H9 (cell line): ENCODE measurements at regions not wholly inside any gene's neighbourhood (a gene's known extent, or its start where the extent isn't known, plus 50 kb on each side); places are given as distances from the start of the nearest gene placed in this dataset.

ENCODE experiments used
- DNase-seq: peaks from one replicate; pipeline ENCODE4 v3.0.0-alpha.2; 2017
- H2AFZ ChIP-seq: one replicate; pipeline ENCODE4 v1.6.1; 2013; ENCODE audit warnings: mild to moderate bottlenecking, low read length, control low read depth, moderate library complexity
- H2AK5ac ChIP-seq: 2 replicates; pipeline ENCODE4 v1.6.1; 2013; ENCODE audit warnings: low read length, control low read depth, mixed read lengths; ENCODE audit not compliant: insufficient read length
- H2BK120ac ChIP-seq: one replicate; pipeline ENCODE4 v1.6.1; 2013; ENCODE audit warnings: low read depth, mild to moderate bottlenecking, low read length, control low read depth, inconsistent platforms; ENCODE audit not compliant: poor library complexity, severe bottlenecking
- H2BK12ac ChIP-seq: 2 replicates; pipeline ENCODE4 v1.6.1; 2013; ENCODE audit warnings: low read length, control low read depth, mixed read lengths, low read depth; ENCODE audit not compliant: insufficient read length
- H2BK15ac ChIP-seq: 2 replicates; pipeline ENCODE4 v1.6.1; 2013; ENCODE audit warnings: low read depth, low read length, control low read depth
- H2BK20ac ChIP-seq: one replicate; pipeline ENCODE4 v1.6.1; 2013; ENCODE audit warnings: low read depth, mild to moderate bottlenecking, low read length, control low read depth, inconsistent platforms; ENCODE audit not compliant: poor library complexity, severe bottlenecking
- H2BK5ac ChIP-seq: 2 replicates; pipeline ENCODE4 v1.6.1; 2013; ENCODE audit warnings: low read length, control low read depth, mixed read lengths; ENCODE audit not compliant: insufficient read length
- H3K14ac ChIP-seq: 2 replicates; pipeline ENCODE4 v1.6.1; 2013; ENCODE audit warnings: low read length, control low read depth; ENCODE audit not compliant: insufficient read depth
- H3K18ac ChIP-seq: 2 replicates; pipeline ENCODE4 v1.6.1; 2013; ENCODE audit warnings: low read depth, mild to moderate bottlenecking, mixed read lengths, low read length, control low read depth; ENCODE audit not compliant: insufficient read length
- H3K23ac ChIP-seq: 2 replicates; pipeline ENCODE4 v1.6.1; 2013; ENCODE audit warnings: low read length, control low read depth, mixed read lengths, low read depth; ENCODE audit not compliant: insufficient read length
- H3K23me2 ChIP-seq: 2 replicates; pipeline ENCODE4 v1.6.1; 2013; ENCODE audit warnings: low read depth, mild to moderate bottlenecking, mixed read lengths, low read length, control low read depth; ENCODE audit not compliant: insufficient read length, poor library complexity, severe bottlenecking
- H3K27ac ChIP-seq: 2 replicates; pipeline ENCODE4 v1.5.1; 2013; ENCODE audit warnings: low read length, control low read depth, mixed read lengths, low read depth; ENCODE audit not compliant: insufficient read length
- H3K27me3 ChIP-seq: 2 replicates; pipeline ENCODE4 v1.6.1; 2013; ENCODE audit warnings: low read length, control low read depth, inconsistent platforms; ENCODE audit not compliant: insufficient read depth
- H3K4ac ChIP-seq: 2 replicates; pipeline ENCODE4 v1.6.1; 2013; ENCODE audit warnings: low read depth, mild to moderate bottlenecking, control low read depth, inconsistent platforms, low read length, moderate library complexity
- H3K4me1 ChIP-seq: 2 replicates; pipeline ENCODE4 v1.6.1; 2013; ENCODE audit warnings: low read length, control low read depth, inconsistent platforms; ENCODE audit not compliant: insufficient read depth
- H3K4me2 ChIP-seq: 2 replicates; pipeline ENCODE4 v1.6.1; 2013; ENCODE audit warnings: low read length, control low read depth, mixed read lengths; ENCODE audit not compliant: insufficient read length, insufficient read depth
- H3K56ac ChIP-seq: 2 replicates; pipeline ENCODE4 v1.6.1; 2013; ENCODE audit warnings: low read depth, mild to moderate bottlenecking, mixed read lengths, low read length, control low read depth; ENCODE audit not compliant: insufficient read length
- H3K79me1 ChIP-seq: 2 replicates; pipeline ENCODE4 v1.6.1; 2013; ENCODE audit warnings: low read depth, mild to moderate bottlenecking, moderate library complexity, low read length, control low read depth, inconsistent platforms; ENCODE audit not compliant: insufficient read depth, poor library complexity, severe bottlenecking
- H3K79me2 ChIP-seq: 2 replicates; pipeline ENCODE4 v1.6.1; 2013; ENCODE audit warnings: low read length, control low read depth, inconsistent platforms; ENCODE audit not compliant: insufficient read depth
- H3K9ac ChIP-seq: 2 replicates; pipeline ENCODE4 v1.6.1; 2013; ENCODE audit warnings: low read length, control low read depth, mixed read lengths; ENCODE audit not compliant: insufficient read length; ENCODE audit errors: extremely low read depth
- H3K9me3 ChIP-seq: one replicate; pipeline ENCODE4 v1.6.1; 2013; ENCODE audit warnings: low read depth, low read length, inconsistent platforms; ENCODE audit not compliant: control insufficient read depth
- H3T11ph ChIP-seq: one replicate; pipeline ENCODE4 v1.6.1; 2013; ENCODE audit warnings: mild to moderate bottlenecking, low read length, control low read depth, inconsistent platforms
- H4K20me1 ChIP-seq: one replicate; pipeline ENCODE4 v1.6.1; 2013; ENCODE audit not compliant: control insufficient read depth, insufficient read length, insufficient read depth
- H4K5ac ChIP-seq: 2 replicates; pipeline ENCODE4 v1.6.1; 2013; ENCODE audit warnings: low read depth, mild to moderate bottlenecking, mixed read lengths, low read length, control low read depth; ENCODE audit not compliant: insufficient read length
- H4K8ac ChIP-seq: replicated peaks from 2 replicates; pipeline ENCODE4 v1.6.1; 2013; ENCODE audit warnings: low read length, control low read depth, mixed read lengths, low read depth; ENCODE audit not compliant: insufficient read length
- H4K91ac ChIP-seq: 2 replicates; pipeline ENCODE4 v1.6.1; 2013; ENCODE audit warnings: low read depth, mild to moderate bottlenecking, moderate library complexity, mixed read lengths, low read length, control low read depth; ENCODE audit not compliant: insufficient read length
- H3K27ac Mint-ChIP-seq, 3 experiments: 2 replicates in 2 of 3; 3 replicates in 1 of 3; pipeline ENCODE4 v1.8.0; 2020 to 2021; ENCODE audit warnings: mixed read lengths in 3 of 3, mild to moderate bottlenecking in 1 of 3, moderate library complexity in 1 of 3
- H3K27me3 Mint-ChIP-seq: 2 replicates; pipeline ENCODE4 v1.8.0; 2021; ENCODE audit warnings: low read depth, mild to moderate bottlenecking, moderate library complexity, mixed read lengths
- H3K36me3 Mint-ChIP-seq, 3 experiments: 2 replicates in 2 of 3; 3 replicates in 1 of 3; pipeline ENCODE4 v1.8.0; 2020 to 2021; ENCODE audit warnings: low read depth in 3 of 3, mixed read lengths in 3 of 3; ENCODE audit not compliant: insufficient read depth in 1 of 3
- H3K4me1 Mint-ChIP-seq, 2 experiments: 2 replicates each; pipeline ENCODE4 v1.8.0; 2020; ENCODE audit warnings: mixed read lengths in 2 of 2
- H3K4me3 Mint-ChIP-seq, 2 experiments: 2 replicates in 1 of 2; 3 replicates in 1 of 2; pipeline ENCODE4 v1.8.0; 2020 to 2021; ENCODE audit warnings: mild to moderate bottlenecking in 2 of 2, mixed read lengths in 2 of 2, moderate library complexity in 1 of 2
- H3K9me3 Mint-ChIP-seq, 2 experiments: 2 replicates in 1 of 2; 3 replicates in 1 of 2; pipeline ENCODE4 v1.8.0; 2020; ENCODE audit warnings: mild to moderate bottlenecking in 2 of 2, mixed read lengths in 2 of 2, moderate library complexity in 1 of 2
- CTCF ChIP-seq: fragments of 200-600 bp; sonication (generic); conservative IDR thresholded peaks from 3 replicates; pipeline ENCODE4 v1.8.0; 2021; ENCODE audit warnings: antibody characterized with exemption, mild to moderate bottlenecking

- Mint-ChIP-seq H3K4me3 (no peak overlapping the region), H3K36me3 (no peaks in the 10 kb centered on the region), H3K27ac (no peak overlapping the region), H3K9me3 (no peaks in the 10 kb centered on the region), H3K4me1 (peaks cover 4 to 5% of the 10 kb centered on the region in 2 experiments), H3K27me3 (peaks cover 10% of the 10 kb centered on the region)
- no peak overlapping the region for H2BK120ac ChIP-seq
- no peak for DNase-seq
- H3K14ac ChIP-seq: no peak overlapping the region
- no peaks in the 10 kb centered on the region for H3K27me3 ChIP-seq
- H4K8ac ChIP-seq: no peak overlapping the region
- no peak overlapping the region for H2BK15ac ChIP-seq
- no peaks in the 10 kb centered on the region for H3K79me2 ChIP-seq
- no peak overlapping the region for H4K5ac ChIP-seq
- H4K91ac ChIP-seq: no peak overlapping the region
- H2AFZ ChIP-seq: no peak overlapping the region
- no peak overlapping the region for H3K23ac ChIP-seq
- no peaks in the 10 kb centered on the region for H4K20me1 ChIP-seq
- H2AK5ac ChIP-seq: no peak overlapping the region
- no peak overlapping the region for H3K27ac ChIP-seq
- H3K4ac ChIP-seq: no peak overlapping the region
- no peak overlapping the region for H3K56ac ChIP-seq
- H3K9ac ChIP-seq: no peak overlapping the region
- no peak overlapping the region for H3K4me2 ChIP-seq
- H2BK12ac ChIP-seq: no peak overlapping the region
- no peak for TF ChIP-seq CTCF
- H3K4me1 ChIP-seq: peaks cover 3% of the 10 kb centered on the region; the same call in 1 of the 2 replicates
- H3K23me2 ChIP-seq: no peaks in the 10 kb centered on the region
- H3K9me3 ChIP-seq: no peaks in the 10 kb centered on the region
- H2BK20ac ChIP-seq: no peak overlapping the region
- H2BK5ac ChIP-seq: no peak overlapping the region
- no peak overlapping the region for H3K18ac ChIP-seq
- no peak overlapping the region for H3T11ph ChIP-seq
- no peaks in the 10 kb centered on the region for H3K79me1 ChIP-seq
Measured at GRCh38 chr12:115332945-115333344, 649.0 kb upstream of the TBX3 start.
